Fibroblast of pulmonary artery (primary cell): ENCODE measurements at regions not wholly inside any gene's neighbourhood (a gene's known extent, or its start where the extent isn't known, plus 50 kb on each side); places are given as distances from the start of the nearest gene placed in this dataset.

Source experiments
- DNase-seq: peaks from one replicate; pipeline ENCODE4 v3.0.0-alpha.2; 2010; ENCODE audit warnings: low read depth
- H3K4me3 ChIP-seq: replicated peaks from 2 replicates; pipeline ENCODE4 v1.5.1; 2011; ENCODE audit warnings: low read depth, mild to moderate bottlenecking, control low read depth, low read length, moderate library complexity
- TF ChIP-seq, protein P1 (sequence below): IDR thresholded peaks from 2 replicates; pipeline ENCODE4 v1.5.1; 2011; ENCODE audit warnings: mild to moderate bottlenecking, control low read depth, low read length, inconsistent platforms; ENCODE audit errors: missing control alignments

DNA sequence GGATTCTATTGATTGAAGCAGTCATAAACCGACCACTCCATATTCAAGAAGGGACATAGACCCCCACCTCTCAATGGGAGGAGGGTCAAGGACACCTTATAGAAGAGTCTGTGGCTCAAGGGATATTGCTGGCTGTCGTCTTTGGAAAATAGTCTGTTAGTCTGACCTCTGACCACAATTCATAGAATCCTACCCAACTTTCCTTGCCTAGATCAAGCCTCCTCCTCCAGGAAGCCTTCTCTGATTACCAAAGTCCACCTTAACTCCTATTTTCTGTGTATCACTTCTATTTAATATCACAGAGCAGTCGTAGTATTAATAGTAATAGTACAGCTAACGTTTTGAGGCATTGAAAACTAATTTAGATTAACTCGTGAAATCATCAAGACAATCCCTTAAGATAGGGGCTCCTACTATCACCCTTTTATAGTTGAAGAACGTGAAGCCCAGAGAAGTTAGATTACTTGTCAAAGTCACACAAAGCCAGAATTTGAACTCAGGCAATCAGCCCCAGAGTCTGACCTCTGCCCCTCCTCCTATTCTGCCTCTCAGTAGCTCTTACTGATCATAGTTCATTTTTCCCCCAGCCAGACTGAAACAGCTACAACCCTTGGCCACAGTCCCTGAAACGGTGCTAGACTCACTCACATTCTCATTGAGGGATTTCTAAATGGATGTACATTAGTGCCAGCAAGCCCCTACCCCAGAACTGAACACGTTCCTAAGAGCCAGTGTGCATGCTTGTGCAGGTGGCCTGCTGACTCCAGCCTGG is 636.6 kb downstream of the MID1IP1 start:
- TF ChIP-seq, protein P1, sequence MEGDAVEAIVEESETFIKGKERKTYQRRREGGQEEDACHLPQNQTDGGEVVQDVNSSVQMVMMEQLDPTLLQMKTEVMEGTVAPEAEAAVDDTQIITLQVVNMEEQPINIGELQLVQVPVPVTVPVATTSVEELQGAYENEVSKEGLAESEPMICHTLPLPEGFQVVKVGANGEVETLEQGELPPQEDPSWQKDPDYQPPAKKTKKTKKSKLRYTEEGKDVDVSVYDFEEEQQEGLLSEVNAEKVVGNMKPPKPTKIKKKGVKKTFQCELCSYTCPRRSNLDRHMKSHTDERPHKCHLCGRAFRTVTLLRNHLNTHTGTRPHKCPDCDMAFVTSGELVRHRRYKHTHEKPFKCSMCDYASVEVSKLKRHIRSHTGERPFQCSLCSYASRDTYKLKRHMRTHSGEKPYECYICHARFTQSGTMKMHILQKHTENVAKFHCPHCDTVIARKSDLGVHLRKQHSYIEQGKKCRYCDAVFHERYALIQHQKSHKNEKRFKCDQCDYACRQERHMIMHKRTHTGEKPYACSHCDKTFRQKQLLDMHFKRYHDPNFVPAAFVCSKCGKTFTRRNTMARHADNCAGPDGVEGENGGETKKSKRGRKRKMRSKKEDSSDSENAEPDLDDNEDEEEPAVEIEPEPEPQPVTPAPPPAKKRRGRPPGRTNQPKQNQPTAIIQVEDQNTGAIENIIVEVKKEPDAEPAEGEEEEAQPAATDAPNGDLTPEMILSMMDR = no peak
- DNase-seq = no peak
- H3K4me3 ChIP-seq = no peak overlapping the region

DNA sequence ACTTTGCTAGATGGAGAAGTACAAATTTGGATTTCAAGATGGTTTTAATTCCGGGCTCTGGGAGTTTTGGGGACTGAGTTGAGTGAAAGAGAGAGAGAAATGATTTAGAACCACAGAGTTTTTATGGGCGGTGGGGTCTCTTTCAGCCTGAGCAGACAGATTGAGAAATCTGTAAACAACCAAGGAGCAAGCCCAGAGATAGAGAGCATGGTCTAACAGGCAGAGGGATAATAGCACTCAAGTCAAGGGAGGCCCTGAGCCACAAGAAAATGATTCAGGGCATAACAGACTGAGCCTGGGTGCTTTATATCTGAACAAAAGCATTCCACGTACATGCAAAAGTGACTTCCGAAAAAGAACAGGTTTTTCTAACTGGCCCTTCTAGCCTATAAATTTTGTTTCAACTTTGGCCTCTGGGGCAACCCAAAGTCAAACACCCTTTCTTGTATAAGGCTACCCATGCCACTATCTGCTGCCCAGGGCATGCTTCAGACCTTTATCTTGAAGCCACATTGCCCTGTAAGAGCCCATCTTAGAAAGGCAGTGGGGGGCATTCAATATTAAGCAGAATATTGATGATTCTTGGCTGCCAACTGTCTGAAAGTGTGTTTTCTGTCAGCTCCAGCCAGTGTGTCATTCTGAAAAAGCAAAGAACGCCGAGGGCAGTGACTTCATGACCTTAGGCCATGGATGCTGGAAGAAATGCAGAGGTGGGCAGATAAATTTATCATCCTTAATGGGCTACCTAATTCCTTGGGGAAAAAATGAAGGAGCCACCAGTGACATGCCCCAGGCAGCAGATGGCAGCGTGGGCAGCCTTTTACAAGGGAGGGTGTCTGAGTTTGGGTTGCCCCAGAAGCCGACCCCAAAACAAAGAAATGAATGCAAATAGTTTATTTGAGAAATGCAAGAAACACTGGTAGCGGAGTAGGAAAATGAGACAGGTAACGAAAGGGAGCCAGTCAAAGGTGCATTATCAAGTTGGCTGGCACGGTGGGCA is 637.6 kb downstream of the MID1IP1 start:
- TF ChIP-seq, protein P1 = peak; percentile 11
- H3K4me3 ChIP-seq = no peak overlapping the region
- DNase-seq = no peak

- TF ChIP-seq, protein P1 = no peak
- H3K4me3 ChIP-seq = no peak overlapping the region
- no peak for DNase-seq
Observed at GRCh38 chrX:39439906-39440798, 638.9 kb downstream of the MID1IP1 start.

DNA sequence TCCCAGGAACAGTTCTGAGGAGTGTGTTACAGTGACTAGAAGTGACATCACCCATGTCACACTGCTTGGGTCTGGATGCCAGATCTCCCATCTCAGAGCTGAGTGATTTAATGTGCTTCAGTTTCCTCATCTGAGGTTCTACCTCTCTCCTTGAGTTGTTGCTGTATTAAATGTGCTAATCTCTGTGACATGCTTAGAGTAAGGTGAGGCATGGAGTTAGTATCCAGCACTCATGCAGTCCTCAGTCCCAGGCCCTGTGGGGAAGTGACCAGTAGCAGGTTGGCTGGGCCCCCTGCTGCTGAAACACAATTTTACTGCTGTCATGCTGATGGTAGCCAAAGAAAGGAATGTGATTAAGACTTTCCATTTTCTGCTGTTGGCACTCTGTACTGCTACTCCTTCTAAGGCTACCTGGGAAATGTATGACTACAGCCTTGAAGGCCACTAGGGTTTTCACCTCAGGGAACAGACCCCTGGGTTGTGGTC is 639.6 kb downstream of the MID1IP1 start:
- no peak overlapping the region for H3K4me3 ChIP-seq
- no peak for DNase-seq
- TF ChIP-seq, protein P1 = no peak

- TF ChIP-seq, protein P1 = no peak
- H3K4me3 ChIP-seq = no peak overlapping the region
- no peak for DNase-seq
Observed at GRCh38 chrX:39442332-39442731, 641.1 kb downstream of the MID1IP1 start.

DNA sequence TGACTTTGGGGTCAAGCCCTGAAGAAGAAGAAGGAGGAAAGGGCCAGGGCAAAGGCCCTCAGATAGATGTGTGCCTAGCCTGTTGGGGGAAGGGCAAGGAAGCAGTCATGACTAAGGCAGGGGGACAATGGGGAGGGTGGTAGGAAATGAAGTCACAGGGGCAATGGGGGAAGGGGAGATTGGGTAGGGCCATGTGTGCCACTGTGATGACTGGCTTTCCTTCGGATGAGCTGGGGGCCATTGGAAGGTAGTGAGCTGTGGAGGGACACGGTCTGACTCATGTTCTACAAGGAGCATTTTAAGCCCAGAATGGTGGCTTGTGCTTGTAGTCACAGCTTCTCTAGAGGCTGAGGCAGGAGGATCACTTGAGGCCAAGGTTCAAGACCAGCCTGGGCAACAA is 642.0 kb downstream of the MID1IP1 start:
- H3K4me3 ChIP-seq = no peak overlapping the region
- no peak for DNase-seq
- TF ChIP-seq, protein P1 = no peak
